Upper lobe of left lung (tissue), 6 donors: ENCODE measurements at regions not wholly inside any gene's neighbourhood (a gene's known extent, or its start where the extent isn't known, plus 50 kb on each side); places are given as distances from the start of the nearest gene placed in this dataset.

ENCODE experiments used
- ATAC-seq, 2 donors: fragments of 200-7000 bp; cut with Tn5 transposase; one replicate each; pipeline ENCODE4 v1.9.1; 2022; ENCODE audit warnings: mild to moderate bottlenecking in 2 of 2, moderate library complexity in 2 of 2; ENCODE audit not compliant: low FRiP score in 2 of 2
- DNase-seq, 2 donors: peaks; one replicate each; pipeline ENCODE4 v3.0.0-alpha.2; 2019 to 2020
- H3K27ac ChIP-seq, 4 donors: fragments of 200-600 bp; sonication (generic); one replicate each; pipeline ENCODE4 v1.5.1; 2016 to 2019
- H3K27me3 ChIP-seq, 4 donors: fragments of 200-600 bp; sonication (generic); one replicate each; pipeline ENCODE4 v1.5.1; 2017 to 2019
- H3K36me3 ChIP-seq, 4 donors: fragments of 200-600 bp; sonication (generic); one replicate each; pipeline ENCODE4 v1.5.1; 2016 to 2019
- H3K4me1 ChIP-seq, 4 donors: fragments of 200-600 bp; sonication (generic); one replicate each; pipeline ENCODE4 v1.5.1; 2018 to 2019
- H3K4me3 ChIP-seq, 4 donors: fragments of 200-600 bp; sonication (generic); one replicate each; pipeline ENCODE4 v1.5.1; 2017 to 2019; ENCODE audit warnings: mild to moderate bottlenecking in 2 of 4, moderate library complexity in 1 of 4
- H3K9me3 ChIP-seq, 4 donors: fragments of 200-600 bp; sonication (generic); one replicate each; pipeline ENCODE4 v1.5.1; 2018 to 2019
- EP300 ChIP-seq, 4 donors: sonication (generic); formaldehyde crosslinking; IDR thresholded peaks; one replicate each; pipeline ENCODE4 v1.5.1; 2017; ENCODE audit warnings: antibody characterized with exemption in 4 of 4, control low read depth in 2 of 4
- POLR2A ChIP-seq, 4 donors: fragments of 450-650 bp; IDR thresholded peaks; one replicate each; pipeline ENCODE4 v1.5.1; 2016 to 2017; ENCODE audit warnings: antibody characterized with exemption in 4 of 4, mild to moderate bottlenecking in 2 of 4
- POLR2AphosphoS5 ChIP-seq, 2 donors: sonication (generic); formaldehyde crosslinking; IDR thresholded peaks; one replicate each; pipeline ENCODE4 v1.5.1; 2017; ENCODE audit warnings: antibody characterized with exemption in 2 of 2
- WGBS, 2 donors: methylation state at CpG; one replicate each; pipeline ENCODE4 v1.1.5; 2017 to 2018; 5-methylcytosine and 5-hydroxymethylcytosine counted together
- TF ChIP-seq, protein P1 (sequence below), 6 experiments: fragments of 450-650 bp in 4 of 6; fragments of 200-600 bp in 2 of 6; sonication (generic) in 2 of 6; IDR thresholded peaks; one replicate each; pipeline ENCODE4 v1.5.1; 2016 to 2019; ENCODE audit warnings: antibody characterized with exemption in 6 of 6
- donor health status: DM: no; HTN: no; CAD: no; lungs with moderate emphysema.
- donor health status: DM: no; HTN: yes; CAD: no; lungs with severe emphysema.

DNA sequence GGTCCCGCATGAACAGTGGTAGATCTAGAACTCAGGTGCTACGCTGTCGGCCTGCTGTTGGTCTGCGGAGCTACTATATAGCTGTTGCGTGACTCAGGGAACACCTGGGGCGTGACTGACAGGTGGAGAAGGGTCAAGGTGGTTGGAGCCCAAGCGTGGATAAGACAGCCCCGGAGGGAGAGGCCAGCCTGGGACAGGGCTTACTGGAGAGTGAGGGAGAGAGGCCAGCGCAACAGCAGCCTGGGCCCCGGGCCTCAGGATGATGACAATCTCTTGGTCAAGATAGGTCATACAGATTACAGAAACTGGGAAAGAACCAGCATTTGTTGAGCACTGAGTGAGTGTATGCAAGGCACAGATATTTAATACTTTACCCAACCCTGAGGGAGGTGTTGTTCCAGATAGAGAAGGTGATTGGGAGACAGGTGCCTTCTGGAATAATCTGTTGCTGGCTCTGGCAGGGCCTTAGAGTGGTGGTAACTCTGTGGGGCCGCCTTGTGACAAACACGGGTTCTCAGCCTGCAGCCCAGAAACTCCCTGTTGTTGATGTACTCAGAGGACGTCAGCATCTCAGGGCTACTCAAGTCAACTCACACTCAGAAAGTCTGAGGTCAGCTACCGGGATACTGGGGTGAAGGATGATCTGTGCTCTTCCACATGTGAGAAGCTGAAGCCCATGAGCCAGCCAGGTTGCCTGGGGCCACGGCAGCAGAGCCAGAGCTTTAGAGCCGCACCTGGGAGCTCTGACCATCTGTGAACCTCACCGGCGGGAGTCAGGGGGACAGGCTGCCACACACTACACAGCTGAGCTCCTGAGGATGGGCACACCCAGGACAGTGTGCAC, 265.4 kb upstream of the HES1 start:
- Histone ChIP-seq H3K27me3 (no peaks in the 10 kb centered on the region), H3K4me3 (no peak overlapping the region), H3K27ac (no peak overlapping the region), H3K4me1 (peaks cover 0 to 6% (median 2%) of the 10 kb centered on the region in 4 donors), H3K9me3 (no peaks in the 10 kb centered on the region), H3K36me3 (no peaks in the 10 kb centered on the region)
- 82 to 86% methylated on average over 14 to 18 of the region's 18 CpGs for WGBS, 2 donors
- ATAC-seq (no peak), DNase-seq (no peak)
- no peak for TF ChIP-seq POLR2AphosphoS5 (IDR thresholded peaks at IDR 0.05)
- TF ChIP-seq, protein P1, sequence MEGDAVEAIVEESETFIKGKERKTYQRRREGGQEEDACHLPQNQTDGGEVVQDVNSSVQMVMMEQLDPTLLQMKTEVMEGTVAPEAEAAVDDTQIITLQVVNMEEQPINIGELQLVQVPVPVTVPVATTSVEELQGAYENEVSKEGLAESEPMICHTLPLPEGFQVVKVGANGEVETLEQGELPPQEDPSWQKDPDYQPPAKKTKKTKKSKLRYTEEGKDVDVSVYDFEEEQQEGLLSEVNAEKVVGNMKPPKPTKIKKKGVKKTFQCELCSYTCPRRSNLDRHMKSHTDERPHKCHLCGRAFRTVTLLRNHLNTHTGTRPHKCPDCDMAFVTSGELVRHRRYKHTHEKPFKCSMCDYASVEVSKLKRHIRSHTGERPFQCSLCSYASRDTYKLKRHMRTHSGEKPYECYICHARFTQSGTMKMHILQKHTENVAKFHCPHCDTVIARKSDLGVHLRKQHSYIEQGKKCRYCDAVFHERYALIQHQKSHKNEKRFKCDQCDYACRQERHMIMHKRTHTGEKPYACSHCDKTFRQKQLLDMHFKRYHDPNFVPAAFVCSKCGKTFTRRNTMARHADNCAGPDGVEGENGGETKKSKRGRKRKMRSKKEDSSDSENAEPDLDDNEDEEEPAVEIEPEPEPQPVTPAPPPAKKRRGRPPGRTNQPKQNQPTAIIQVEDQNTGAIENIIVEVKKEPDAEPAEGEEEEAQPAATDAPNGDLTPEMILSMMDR (IDR thresholded peaks at IDR 0.05), result no peak
- no peak for TF ChIP-seq EP300 (IDR thresholded peaks at IDR 0.05)
- no peak for TF ChIP-seq POLR2A (IDR thresholded peaks at IDR 0.05)

DNA sequence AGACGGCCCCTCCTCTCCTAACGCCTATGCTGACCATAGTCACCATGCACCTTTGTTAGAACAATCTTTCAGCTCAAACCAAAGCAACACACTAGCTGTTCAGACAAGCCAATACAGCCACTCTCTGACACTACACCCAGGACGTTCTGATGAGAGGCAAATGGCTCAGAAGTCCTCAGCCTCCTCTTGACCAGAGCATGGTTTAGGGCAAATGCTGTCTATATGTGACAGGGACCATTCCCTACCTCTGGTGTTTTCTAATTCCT, 264.8 kb upstream of the HES1 start:
- no peak overlapping the region for H3K27ac ChIP-seq
- 48 to 76% methylated on average over 3 of the region's 3 CpGs for WGBS, 2 donors
- ATAC-seq, result no peak

DNA sequence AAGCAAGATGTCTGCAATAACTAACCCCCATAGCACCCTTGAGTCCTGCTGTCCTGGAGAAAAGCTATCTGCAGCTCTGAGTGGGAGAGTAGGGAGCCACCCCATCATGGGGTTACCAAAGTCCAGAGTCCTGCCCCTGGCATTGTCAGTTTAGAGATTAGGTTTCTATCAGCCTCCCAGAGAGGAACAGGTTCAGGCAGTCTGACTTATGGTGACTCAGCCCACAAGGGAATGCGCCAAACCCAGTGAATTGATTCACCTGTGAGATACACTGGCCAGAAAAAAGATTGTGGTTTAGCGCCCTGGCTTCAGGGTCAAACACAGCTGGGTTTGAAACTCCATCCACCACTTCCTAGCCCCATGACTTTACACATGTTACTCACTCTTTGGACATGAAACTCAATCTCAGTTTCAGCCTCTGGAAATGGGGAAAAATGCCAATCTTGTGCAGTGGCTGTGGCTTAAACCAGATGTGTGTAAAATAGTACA, 263.6 kb upstream of the HES1 start:
- peaks cover 0 to 6% (median 2%) of the 10 kb centered on the region in 4 donors for H3K4me1 ChIP-seq
- no peak overlapping the region for H3K27ac ChIP-seq

More for the DNA sequence above, 264.8 kb upstream of the HES1 start:
- Histone ChIP-seq H3K9me3 (no peaks in the 10 kb centered on the region), H3K27me3 (no peaks in the 10 kb centered on the region), H3K4me1 (peaks cover 0 to 6% (median 2%) of the 10 kb centered on the region in 4 donors), H3K4me3 (no peak overlapping the region), H3K36me3 (no peaks in the 10 kb centered on the region)
- no peak for TF ChIP-seq POLR2AphosphoS5 (IDR thresholded peaks at IDR 0.05)
- no peak for TF ChIP-seq EP300 (IDR thresholded peaks at IDR 0.05)
- no peak for TF ChIP-seq POLR2A (IDR thresholded peaks at IDR 0.05)
- TF ChIP-seq, protein P1 (IDR thresholded peaks at IDR 0.05), result no peak
- DNase-seq, result no peak

DNA sequence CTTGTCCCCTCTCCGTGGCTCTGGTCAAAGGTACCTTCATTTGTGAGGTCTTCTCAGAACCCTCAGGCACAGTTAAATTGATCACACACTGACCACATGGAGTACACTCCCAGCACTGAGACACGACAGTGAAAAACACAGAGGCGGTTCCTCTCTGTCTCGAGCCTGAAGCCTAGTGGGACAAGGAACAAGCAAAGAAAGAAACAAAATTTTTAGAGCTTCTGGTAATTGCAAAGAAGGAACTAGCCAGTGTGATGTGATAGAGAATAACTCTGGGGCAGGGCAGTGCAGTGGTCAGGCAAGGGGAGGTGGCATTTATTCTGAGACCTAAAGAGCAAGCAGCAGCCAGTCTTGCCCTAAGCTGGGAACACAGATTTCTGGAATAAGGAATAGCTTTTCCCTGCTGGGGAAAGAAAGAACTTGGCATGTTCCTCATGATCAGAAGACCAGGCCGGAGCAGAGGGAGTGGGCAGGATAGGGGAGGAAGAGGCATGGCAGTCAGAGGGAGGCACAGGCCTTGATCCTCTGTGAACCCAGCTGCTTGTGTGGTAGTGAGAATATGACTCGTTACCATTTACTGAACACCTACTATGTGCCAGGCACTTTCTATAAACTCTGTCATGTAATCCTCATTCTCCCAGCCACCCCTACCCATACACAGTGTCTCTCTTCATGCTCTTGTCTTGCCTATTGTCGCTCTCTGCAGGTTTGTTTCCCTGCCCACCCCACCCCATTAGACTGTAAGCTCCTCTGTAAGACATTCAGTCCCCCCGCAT, 262.3 kb upstream of the HES1 start:
- Histone ChIP-seq H3K4me1 (peaks cover 0 to 6% (median 2%) of the 10 kb centered on the region in 4 donors), H3K27ac (no peak overlapping the region), H3K9me3 (no peaks in the 10 kb centered on the region), H3K4me3 (no peak overlapping the region), H3K27me3 (no peaks in the 10 kb centered on the region), H3K36me3 (no peaks in the 10 kb centered on the region)
- DNase-seq (no peak), ATAC-seq (no peak)
- no peak for TF ChIP-seq POLR2A (IDR thresholded peaks at IDR 0.05)
- no peak for TF ChIP-seq EP300 (IDR thresholded peaks at IDR 0.05)
- no peak for TF ChIP-seq POLR2AphosphoS5 (IDR thresholded peaks at IDR 0.05)
- TF ChIP-seq, protein P1 (IDR thresholded peaks at IDR 0.05), result no peak
- WGBS, 2 donors, result 83 to 94% methylated on average over 8 of the region's 8 CpGs

More for the DNA sequence above, 263.6 kb upstream of the HES1 start:
- DNase-seq, result peak in 1 of 2 donors; percentile 44
- Histone ChIP-seq H3K4me3 (no peak overlapping the region), H3K27me3 (no peaks in the 10 kb centered on the region), H3K36me3 (no peaks in the 10 kb centered on the region), H3K9me3 (no peaks in the 10 kb centered on the region)
- no peak for TF ChIP-seq POLR2A (IDR thresholded peaks at IDR 0.05)
- TF ChIP-seq, protein P1 (IDR thresholded peaks at IDR 0.05), result no peak
- TF ChIP-seq POLR2AphosphoS5 (IDR thresholded peaks at IDR 0.05), result no peak
- TF ChIP-seq EP300 (IDR thresholded peaks at IDR 0.05), result no peak
- ATAC-seq, result peak; percentile 42 to 46
- whole genome bisulfite sequencing, 2 donors, result 54 to 80% methylated on average over 1 to 2 of the region's 2 CpGs
